ENCODE measurements at regions not wholly inside any gene's neighbourhood (a gene's known extent, or its start where the extent isn't known, plus 50 kb on each side); places are given as distances from the start of the nearest gene placed in this dataset.

GRCh38 chrX:131910586-131910985, 112.5 kb upstream of the STK26 start:
- DNase-seq = no peak

DNA sequence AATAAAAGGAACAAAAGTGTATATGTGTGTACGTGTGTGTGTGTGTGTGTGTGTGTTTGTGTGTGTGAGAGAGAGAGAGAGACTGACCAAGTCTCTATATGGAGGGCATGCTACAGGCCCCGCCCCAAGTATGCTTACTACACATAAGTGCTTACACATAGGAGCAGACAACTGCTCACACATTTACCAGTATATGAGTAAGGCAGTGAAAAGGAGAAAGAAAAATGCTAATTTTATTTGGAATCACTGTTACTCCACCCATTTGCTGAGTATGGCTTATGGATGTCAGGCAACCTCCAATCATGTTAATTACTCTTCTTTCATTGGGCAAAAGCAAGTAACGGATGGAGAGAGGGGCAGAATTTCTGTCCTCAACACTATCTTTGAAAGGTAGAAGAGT, 107.6 kb upstream of the STK26 start:
- no peak for DNase-seq

GRCh38 chrX:131917588-131917987, 105.5 kb upstream of the STK26 start:
- DNase-seq = no peak

GRCh38 chrX:131918839-131919238, 104.3 kb upstream of the STK26 start:
- no peak for DNase-seq

DNA sequence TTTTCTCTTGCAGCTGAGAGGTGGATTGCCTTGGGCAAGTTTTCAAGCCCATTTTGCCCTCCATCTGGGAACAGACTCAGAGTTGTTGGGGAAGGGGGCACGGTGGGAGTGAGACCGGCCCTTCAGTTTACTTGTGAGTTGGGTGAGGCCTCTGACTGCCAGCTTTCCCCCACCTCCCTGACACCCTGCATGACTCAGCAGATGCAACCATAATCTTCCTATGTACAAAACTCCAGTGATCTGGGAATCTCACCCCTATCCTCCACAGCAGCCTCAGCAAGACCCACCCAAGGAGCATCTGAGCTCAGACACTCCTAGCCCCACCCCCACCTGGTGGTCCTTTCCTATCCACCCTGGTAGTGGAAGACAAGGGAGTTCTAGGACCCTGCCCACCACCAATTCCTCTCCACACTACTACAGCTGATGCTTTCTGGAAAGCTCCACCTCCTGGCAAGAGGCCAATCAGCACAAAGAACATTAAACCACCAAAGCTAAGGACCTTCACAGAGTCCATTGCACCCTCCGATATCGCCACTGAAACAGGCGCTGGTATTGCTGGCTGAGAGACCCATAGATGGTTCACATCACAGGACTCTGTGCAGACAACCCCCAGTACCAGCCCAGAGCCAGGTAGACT, 99.4 kb upstream of the STK26 start:
- no peak for DNase-seq

- DNase-seq = no peak
Observed at GRCh38 chrX:131938749-131939148, 84.4 kb upstream of the STK26 start.

DNA sequence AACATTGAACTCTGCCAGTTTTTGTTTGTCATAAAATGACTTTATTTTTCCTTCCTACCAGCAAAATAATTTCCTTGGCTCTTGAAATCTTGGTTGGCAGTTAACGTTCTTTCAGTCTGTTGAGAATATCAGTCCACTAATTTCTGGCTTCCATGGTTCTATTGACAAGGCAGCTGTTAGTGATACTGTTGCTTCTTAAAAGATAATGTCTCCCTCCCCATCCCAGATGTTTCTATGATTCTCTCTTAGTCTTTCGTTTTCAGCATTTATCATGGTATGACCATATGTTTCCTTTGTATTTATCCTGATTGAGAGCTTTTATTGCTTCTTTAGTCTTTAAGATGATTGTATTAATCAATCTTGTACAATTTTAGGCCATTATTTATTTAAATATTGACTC, 81.1 kb upstream of the STK26 start:
- no peak for DNase-seq

DNA sequence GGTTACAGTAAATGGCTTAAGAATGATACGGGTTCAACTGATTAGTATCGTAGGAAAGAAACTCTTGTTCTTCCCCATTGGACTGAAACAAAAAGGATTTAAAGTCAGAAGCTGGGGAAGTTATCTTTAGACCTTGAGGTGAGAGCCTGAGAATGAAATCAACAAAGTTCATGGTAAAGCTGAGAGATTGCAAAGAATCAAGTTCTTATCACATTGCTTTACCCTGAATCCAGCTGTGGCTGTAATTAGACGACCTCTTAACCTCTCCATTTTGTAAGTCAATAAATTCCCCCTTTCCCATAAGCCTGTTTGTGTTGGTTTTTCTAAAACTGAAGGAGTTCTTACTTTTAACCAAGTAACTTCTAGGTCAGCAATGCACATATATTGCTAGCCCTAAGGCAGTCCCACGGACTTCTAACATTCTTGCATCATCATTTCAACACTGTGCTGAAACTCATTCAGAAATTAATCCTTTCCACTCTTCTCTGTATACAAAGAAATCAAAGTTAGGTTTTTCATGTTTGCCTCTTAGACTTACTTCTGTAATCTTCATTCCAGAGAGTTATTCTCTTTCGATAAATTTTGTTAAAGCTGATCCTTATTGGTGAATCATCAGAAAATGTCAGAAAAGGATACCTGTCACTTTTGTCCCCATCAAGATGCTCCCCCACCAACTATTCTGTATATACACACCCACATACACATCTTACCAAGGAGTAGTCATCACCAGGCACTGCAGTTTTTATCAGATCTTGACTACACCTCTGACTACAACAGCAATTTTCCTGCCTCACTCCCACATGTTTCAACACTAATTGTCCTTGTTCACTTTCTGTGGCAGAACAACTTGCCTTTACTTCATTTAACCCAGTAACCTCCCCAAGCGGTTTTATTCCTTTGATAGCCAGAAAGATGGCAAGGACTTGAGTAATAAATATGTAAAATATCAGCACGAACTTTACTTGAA, 77.9 kb upstream of the STK26 start:
- DNase-seq = no peak

DNA sequence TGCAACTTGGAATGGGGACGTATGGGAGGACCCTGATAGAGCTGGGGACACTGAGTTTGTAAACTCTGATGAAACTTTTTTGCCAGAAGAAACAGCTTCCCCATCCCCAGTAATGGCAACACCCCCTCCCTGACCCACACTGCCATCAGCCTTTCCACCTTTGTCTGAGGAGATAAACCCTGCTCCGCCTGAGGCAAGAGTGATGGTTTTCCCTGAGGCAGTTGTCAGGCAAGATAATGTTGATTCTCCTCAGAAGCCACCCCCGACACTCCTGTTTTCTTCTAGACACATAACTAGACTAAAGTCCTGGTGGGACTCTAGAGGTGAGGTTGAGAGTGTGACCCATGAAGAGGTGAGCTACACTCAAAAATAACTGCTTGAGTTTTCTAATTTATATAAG, 71.9 kb upstream of the STK26 start:
- no peak for DNase-seq

GRCh38 chrX:131955099-131955777, 67.9 kb upstream of the STK26 start:
- DNase-seq = no peak

DNA sequence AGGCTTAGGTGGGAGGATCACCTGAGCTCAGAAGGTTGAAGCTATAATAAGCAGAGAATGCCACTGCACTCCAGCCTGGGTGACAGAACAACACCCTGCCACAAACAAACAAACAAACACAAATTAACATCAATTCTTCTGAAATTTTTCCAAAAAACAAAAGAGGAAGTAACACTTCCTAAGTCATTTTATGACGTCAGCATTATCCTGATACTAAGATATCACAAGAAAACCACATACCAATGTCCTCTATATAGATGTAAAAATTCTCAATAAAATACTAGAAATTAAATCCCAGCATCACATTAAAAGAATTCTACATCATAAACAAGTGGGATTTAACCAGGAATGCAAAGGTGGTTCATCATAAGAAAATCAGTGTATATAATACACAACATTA, 64.4 kb upstream of the STK26 start:
- DNase-seq = peak; percentile 3

GRCh38 chrX:131970347-131970746, 52.8 kb upstream of the STK26 start:
- no peak for DNase-seq

Measured in suppressor macrophage treated with lipopolysaccharide for 4 hours (primary cell).